ENCODE measurements at regions not wholly inside any gene's neighbourhood (a gene's known extent, or its start where the extent isn't known, plus 50 kb on each side); places are given as distances from the start of the nearest gene placed in this dataset.

DNA sequence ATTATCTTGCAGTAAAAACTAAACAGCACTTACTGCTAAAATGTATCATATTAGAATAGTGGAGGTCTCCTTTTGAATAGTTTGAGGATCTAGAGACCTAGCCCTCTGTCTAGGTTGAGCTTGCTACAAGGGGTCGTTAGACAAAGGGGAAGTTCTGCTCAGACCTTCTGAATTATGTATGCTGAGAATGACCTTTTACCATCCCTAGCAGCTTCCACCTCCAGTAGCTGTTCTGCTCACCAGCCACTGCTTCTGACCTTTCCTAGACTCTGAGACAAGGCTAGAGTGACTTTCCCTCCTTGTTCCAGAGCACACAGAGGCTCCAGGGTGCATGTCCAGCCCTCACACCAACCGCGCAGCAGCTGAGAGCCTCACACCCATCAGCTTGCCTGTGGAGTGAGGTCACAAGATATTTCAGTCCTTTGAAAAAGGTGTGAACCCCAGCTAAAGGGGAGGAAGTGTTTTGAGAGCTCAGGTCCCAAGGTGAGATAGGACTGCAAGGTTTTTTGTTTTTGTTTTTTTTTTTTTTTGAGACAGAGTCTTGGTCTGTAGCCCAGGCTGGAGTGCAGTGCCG lies 289.3 kb upstream of the TNP1 start:
- no peak for DNase-seq

DNA sequence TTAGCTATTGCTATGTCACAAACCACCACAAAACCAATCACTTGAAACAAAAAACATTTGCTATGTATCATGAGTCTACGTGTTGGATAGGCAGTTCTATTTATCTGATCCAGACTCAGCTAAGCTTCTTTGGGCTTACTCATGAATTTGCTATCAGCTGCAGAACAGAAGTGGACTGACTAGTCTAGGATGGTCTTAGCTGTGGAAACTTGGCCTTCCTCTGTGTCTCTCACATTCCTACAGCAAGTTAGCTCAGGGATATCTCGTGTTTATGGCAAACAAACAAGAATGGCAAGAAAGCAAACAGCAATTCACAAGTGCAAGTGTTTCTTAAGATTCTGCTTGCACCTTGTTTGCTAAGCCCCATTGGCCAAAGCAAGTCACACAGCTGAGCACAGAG lies 288.0 kb upstream of the TNP1 start:
- no peak for DNase-seq

- no peak for DNase-seq
Measured at GRCh38 chr2:217146956-217147355, 287.1 kb upstream of the TNP1 start.

GRCh38 chr2:217142649-217143266 lies 282.9 kb upstream of the TNP1 start:
- peak; percentile 2 for DNase-seq

DNA sequence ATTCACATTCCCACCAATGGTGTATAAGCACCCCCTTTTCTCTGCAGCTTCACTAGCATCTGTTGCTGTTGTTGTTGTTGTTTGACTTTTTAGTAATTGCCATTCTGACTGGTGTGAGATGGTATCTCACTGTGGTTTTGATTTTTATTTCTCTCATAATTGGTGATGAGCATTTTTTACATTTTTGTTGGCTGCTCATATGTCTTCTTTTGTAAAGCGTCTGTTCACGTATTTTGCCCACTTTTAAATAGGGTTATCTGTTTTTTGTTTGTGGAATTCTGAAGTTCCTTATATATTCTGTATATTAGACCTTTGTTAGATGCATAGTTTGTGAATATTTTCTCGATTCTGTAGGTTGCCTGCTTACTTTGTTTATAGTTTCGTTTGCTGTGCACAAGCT lies 278.4 kb upstream of the TNP1 start:
- no peak for DNase-seq

DNA sequence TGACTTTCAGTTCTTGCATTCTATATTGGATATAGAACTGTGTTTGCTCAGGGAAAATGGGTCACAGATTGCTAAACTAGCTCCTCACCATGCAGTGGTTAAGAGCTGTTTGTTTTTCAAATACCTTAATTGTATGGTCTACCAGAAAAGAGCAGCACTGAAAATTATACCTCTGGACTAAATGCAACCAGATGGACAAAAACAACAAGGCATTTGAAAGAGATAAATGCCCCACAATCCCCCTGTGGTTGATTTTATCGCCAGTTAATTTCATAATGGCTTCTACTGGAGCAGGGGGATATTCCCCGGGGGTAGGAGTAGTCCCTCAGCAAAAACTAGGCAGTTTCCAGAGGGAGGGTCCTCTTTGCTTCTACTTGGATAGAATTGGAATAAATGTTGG lies 267.9 kb upstream of the TNP1 start:
- DNase-seq: no peak

GRCh38 chr2:217125014-217125413 lies 265.1 kb upstream of the TNP1 start:
- no peak for DNase-seq

GRCh38 chr2:217124050-217124449 lies 264.2 kb upstream of the TNP1 start:
- no peak for DNase-seq

- no peak for DNase-seq
Measured at GRCh38 chr2:217121565-217121964, 261.7 kb upstream of the TNP1 start.

DNA sequence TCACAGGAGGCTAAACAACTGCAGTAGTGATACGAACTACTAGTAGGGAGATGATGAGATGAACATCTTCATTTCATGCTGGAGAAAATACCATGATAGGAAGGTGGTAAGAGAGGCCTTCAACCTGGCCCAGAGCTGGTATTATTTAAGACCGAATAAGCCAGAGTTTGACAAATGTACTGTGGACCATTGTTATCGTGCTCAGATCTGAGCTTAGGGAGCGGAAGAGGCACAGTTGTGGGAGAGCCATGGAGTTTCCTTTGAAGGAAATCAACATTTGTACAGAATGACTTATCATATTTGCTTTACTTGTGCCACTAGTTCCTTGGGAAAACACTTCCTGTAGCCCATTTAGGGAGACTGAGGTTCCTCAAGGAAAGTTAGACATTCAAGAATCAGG lies 260.6 kb upstream of the TNP1 start:
- DNase-seq: no peak

DNA sequence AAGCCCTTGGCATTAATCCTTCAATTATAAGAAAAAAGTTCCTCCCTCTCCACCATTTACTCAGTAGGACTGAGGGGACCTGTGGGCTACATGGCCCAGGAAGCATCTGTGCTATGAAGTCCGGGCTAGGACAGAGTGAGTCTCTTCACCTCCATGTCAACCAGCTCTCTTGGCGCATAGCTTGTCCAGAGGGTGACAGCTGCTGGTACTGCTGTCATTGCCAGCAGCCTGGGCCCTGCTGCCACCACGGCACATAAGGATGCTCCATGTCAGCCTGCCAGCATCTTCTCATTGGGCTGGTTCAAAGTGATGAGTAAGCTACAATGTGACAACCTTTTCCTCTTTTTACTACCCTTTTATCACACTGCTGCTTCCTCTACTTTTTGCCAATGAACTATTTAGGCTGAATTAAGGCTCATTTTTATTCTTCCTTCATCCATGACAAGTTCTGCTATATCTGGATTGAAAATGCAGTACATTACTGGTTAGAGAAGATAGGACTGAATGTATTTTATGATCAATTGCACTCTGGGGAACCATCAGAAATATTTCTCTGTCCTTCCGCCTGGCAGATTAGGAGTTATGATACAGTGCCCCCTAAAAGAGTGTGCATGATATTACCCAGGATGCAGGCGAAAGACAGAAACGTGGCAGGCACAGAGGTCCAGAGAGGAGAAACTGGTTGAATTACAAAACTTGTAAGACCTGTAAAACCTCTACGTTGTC lies 258.9 kb upstream of the TNP1 start:
- DNase-seq: no peak

DNA sequence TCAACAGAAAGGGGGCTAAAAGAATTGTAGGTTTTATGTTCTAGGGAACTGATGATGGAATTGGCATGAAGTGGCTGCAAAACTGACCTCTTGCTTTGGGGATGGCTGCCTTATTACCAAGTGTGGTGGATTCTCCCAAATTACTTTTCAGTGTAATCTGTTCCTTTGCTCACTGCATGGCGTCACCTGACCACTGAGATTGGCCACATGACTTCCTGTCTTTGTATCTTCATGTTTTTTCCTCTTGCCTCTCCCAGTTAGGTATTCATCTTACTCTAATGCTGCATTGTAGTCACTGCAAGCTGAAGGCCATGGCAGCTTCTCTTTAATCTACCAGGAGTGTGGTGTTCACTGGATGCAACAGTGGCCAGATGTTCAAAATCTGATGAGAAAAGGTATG lies 257.7 kb upstream of the TNP1 start:
- DNase-seq: no peak

DNA sequence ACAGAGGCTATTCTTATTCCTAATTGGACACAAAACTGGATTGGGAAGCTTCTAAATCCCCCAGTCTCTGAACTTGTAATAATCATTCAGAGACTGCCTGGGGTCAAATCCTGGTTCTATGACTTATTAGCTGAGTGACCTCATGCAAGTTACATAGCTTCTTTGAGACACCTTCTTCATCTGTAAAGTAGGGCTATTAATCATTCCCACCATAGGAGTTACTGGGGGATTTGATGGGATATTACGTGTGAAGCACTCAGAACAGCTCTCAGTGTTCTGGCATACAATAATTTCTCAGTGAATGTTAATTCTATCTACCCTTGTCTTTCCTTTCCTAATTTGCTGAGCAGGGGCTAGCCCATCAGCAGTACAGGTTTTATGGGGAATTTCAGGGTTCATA lies 256.7 kb upstream of the TNP1 start:
- no peak for DNase-seq

- no peak for DNase-seq
Measured at GRCh38 chr2:217114117-217114516, 254.3 kb upstream of the TNP1 start.

- no peak for DNase-seq
Measured at GRCh38 chr2:217113491-217113890, 253.6 kb upstream of the TNP1 start.

GRCh38 chr2:217110550-217110949 lies 250.7 kb upstream of the TNP1 start:
- no peak for DNase-seq

DNA sequence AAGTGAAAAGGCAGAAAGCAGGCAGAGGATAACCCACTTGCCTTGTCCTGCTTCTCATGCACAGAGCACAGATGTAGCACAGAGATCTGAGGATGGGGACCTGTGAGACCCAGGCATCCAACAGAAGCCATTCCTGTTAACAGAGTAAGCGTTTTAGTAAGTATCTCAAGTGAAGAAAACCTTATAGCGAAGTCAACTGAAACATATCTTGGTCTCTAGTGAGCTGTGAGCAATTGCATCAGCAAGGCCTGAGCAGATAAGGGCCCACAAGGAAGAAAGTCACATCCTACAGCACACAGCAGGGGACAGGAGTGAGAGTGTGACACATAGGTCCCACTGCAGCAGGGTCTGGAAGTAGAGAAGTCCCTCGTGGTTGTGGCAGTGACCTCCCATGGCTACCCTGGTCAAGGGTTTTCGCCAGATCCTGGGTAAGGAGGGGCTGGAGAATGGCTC lies 248.7 kb upstream of the TNP1 start:
- no peak for DNase-seq

DNA sequence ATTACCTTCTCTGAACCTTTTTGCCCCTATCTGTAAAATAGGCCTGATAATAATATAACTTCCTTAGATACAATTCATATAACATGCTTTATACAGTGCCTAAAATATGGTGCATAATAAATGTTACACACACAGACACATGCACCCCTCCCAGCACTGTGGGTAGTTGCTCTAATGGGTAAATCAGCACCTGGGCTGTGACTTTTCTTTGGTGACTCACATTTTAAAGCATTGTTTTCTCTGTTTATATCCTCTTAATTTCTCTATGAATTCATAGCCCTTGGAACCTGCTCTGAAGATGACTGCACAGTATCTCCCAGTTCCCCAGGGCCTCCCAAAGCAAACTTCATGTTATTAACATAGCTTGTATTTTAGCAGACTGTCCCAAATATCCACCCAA lies 248.2 kb upstream of the TNP1 start:
- DNase-seq: no peak

DNA sequence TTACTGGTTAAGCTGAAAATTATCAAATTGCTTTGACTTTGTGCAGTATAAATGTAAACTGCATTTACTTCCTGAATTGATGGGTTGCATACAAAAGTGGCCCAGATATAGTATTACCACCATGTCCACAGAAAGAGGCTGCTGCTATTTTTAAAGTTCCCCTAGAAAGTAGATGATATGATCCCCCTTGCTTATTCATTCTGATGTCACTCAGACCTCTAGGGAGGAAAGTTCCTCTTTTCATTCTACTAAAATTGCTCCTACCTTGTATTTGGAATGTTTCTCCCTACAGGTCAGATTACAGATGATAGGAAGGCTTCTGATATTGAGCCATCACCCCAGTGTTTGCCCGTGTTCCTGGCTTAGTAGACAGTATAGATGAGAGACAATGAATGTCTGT lies 247.6 kb upstream of the TNP1 start:
- no peak for DNase-seq

- DNase-seq: no peak
Measured at GRCh38 chr2:217106650-217107014, 246.8 kb upstream of the TNP1 start.

- no peak for DNase-seq
Measured at GRCh38 chr2:217105733-217106649, 246.1 kb upstream of the TNP1 start.

GRCh38 chr2:217103752-217104545 lies 244.1 kb upstream of the TNP1 start:
- DNase-seq: no peak

DNA sequence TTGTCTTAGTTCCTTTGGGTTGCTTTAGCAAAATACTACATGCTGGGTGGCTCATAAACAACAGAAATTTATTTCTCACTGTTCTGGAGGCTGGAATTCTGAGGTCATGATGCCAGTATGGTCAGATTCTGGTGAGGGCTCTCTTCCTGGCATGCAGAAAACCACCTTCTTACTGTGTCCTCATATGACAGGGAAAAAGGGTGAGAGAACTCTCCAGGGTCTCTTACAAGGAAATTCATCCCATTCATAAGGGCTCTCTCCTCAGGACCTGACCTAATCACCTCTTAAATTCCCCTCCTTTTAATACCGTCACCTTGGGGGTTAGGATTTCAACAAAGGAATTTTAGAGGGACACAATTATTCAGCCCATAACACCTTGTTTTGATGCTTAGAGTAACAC lies 243.1 kb upstream of the TNP1 start:
- DNase-seq: no peak
